CD4-positive, alpha-beta T cell treated with Interleukin-10 for 1 hour (primary cell): ENCODE measurements at regions not wholly inside any gene's neighbourhood (a gene's known extent, or its start where the extent isn't known, plus 50 kb on each side); places are given as distances from the start of the nearest gene placed in this dataset.

ENCODE experiments used
- DNase-seq: peaks from one replicate; pipeline ENCODE4 v3.0.0-alpha.2; 2020

DNA sequence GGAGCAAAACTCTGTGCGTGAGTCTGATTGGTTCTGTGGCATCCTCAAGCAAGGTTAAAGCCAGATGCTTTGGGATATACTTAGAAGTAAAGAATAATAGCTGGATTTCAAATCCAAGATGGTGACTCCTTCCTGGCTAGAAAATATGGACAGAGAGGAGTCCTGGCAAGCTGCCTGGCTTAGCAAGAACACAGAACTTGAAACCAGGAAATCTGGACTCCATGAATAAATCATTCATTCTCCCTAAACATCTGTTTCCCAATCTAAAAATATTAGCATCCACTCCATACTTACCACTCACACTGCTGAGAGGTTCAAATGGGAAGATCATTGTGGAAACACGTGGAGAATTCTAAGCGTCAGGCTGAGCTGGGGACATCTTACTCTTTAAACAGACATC, 1074.1 kb upstream of the AUTS2 start:
- no peak for DNase-seq

- DNase-seq: no peak
Measured at GRCh38 chr7:68529221-68529620, 1069.1 kb upstream of the AUTS2 start.

GRCh38 chr7:68535266-68535665, 1063.0 kb upstream of the AUTS2 start:
- DNase-seq: no peak

- DNase-seq: no peak
Measured at GRCh38 chr7:68537051-68537773, 1061.1 kb upstream of the AUTS2 start.

DNA sequence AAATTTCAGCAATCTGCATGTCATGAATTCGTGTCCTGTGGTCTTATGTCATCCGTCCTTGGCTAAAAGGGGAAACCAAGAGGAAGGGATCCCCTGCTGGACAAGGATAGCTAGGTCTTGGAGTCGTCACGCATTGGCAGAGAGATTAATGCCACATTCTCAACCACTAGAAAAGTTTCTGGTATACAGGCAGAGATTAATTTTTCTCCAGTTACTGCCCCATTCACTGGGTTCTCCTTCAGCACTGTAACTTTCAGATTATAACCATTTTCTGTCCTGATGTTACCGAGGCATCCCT, 1060.6 kb upstream of the AUTS2 start:
- DNase-seq: no peak

DNA sequence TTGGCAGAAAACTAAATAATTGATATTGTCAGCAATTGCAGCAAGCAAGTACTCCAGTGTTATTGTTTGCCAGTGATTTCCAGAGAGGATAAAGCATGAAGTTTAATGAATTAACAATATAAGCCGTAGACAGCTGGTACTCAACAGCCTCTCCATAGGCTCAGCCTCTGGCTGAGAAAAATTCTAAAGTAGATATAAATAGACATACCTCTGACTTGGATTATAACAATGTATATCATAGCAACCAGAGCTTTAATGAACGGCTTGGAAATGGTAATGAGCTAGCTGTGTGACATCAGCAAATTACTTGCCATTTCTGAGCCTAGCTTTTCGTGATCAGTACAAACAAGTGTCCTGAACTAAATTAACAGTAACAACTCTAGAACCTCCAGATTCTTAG, 1055.4 kb upstream of the AUTS2 start:
- no peak for DNase-seq

GRCh38 chr7:68544851-68545250, 1053.4 kb upstream of the AUTS2 start:
- DNase-seq: no peak

DNA sequence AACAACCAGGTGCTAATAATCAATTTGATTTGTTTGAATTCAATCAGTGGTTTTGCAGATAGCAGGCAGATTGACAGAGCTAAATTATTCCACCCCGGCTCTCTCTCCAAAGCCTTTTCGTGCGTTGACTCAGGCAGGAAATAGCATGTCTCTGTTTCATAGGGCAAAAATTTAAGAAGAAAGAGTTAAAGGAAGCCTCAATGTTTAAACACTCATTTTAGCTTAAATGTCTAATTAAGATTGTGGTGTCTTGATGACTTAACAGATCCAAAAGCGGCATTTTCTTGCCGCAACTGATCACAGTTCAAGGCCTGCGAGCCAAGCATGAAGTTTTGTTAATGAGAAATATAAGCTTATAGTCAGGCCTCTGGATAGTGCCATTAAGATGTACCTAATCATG, 1051.1 kb upstream of the AUTS2 start:
- no peak for DNase-seq

DNA sequence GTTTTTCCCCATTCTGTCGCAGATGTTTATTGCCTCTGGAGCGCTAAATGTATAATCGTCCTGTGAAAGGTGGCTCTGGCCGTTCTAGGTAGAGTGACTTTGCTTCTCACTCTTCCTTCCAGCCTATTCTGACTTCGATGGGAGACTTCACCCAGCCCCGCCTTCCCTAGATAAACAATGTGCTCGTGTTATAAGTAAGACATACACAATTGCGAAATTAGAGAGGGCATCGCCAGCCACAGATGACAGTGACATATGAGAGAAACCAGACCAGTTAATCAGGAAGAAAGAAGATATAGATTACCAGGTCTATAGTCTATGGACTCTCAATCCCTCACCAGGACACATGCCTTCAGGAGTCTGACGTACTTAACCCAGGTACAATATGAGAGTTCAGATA, 1050.5 kb upstream of the AUTS2 start:
- no peak for DNase-seq

GRCh38 chr7:68550027-68550426, 1048.2 kb upstream of the AUTS2 start:
- no peak for DNase-seq

GRCh38 chr7:68550635-68551034, 1047.6 kb upstream of the AUTS2 start:
- DNase-seq: no peak

DNA sequence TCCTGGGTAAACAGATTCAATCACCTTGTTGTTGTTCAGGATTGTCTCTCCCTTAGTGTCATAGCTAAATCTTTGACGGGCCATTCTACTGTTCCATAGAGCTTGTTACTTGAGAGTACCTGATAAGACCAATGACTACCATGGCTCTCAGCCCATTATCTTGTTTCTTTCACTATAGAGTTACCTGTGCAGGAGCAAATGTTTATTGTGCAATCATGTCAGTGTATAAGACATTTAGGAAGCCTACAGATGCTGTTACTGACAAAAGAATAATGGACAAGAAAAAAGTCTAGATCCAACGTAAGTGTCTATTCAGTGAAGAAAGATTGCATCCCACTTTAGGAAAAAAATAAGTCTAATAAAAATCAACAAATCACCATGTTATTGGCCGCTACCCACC, 1041.7 kb upstream of the AUTS2 start:
- no peak for DNase-seq

DNA sequence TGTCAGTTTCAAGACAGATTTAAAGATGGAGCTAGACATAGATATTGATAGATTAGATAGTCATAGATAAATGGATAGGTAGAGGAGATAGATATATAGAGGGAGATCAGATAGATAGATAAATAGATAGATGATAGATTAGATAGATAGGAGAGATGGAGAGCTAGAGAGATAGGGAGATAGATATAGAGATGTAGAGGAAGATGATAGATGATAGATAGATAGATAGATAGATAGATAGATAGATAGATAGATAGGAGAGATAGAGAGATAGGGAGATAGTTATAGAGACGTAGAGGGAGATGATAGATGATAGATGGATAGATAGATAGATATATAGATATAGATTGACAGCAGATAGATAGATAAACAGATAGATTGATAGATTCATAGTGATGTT, 1038.8 kb upstream of the AUTS2 start:
- DNase-seq: no peak

DNA sequence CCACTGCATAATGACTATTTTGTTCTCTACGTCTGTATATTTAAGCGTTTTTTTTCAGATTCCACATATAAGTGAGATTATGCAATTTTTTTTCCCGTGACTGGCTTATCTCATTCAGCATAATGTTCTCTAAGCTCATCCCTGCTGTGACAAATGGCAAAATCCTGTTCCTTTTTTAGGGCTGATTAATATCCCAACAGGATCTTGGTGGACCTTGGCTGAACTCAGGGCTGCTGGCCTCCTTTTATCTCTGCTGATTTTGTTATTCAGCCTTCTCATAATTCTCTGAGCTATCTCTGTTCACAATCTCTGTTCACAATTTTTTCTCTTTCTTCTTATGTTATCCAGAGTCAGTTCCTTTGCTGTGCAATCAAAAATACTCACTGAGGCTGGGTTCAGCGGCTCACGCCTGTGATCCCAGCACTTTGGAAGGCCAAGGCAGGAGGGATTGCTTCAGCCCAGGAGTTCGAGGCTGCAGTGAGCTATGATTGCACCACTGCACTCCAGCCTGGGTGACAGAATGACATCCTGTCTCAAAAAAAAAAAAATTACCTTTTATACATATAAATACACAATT, 1035.9 kb upstream of the AUTS2 start:
- DNase-seq: no peak

DNA sequence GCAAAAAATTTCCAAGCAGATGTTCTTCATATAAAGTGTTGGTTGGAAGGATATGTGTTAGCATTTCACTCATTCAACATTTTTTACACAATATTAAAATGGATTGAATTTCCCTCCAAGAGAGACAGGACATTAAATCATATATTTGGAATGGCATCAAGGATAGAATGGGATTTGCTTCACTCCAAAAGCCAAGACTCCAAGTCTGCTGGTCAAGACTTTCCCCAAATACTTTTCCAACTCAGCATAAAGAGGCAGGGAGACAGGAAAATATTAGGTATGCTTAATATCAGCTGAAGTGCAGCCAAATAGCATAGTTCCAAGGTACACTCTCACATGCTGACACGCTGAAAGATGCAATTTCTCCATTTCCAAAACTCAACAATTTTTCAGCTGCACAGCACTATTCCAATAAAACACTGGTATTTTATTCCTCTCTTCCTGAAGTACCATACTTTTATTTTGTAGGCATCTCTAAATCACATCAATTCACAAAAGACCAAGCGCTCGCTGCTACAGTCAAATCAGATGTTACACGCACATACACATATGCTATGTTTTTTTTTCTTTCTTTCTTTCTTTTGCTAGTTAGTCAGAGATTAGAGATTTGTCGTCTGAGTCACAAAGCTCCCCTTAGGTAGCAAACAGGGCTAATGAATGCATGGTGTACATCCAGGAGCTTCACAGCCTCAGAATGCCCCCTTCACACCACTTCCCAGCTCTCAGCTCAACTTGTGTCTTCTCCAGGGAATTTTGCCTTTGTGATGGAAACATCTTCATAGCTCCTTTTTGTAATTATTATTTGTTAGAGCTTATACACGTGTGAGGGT, 1033.8 kb upstream of the AUTS2 start:
- no peak for DNase-seq

- DNase-seq: no peak
Measured at GRCh38 chr7:68571286-68571685, 1027.0 kb upstream of the AUTS2 start.

GRCh38 chr7:68573271-68574005, 1024.8 kb upstream of the AUTS2 start:
- no peak for DNase-seq

DNA sequence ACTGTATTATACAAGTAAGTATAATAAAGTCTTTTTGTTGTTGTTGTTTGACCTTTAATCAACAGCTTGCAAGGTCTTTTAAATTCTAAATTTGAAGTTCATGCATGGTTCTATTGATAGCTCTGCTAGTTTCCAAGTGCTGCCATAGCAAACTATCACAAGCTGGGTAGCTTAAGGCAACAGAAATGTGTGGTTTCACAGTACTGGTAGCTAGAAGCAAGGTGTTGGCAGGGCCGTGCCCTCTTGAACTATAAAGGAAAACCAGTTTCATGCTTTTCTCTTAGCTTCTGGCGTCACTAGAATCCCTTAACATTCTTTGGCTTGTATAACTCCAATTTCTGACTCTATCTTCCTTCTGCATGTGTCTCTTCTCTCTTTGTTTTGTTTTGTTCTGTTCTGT, 1021.9 kb upstream of the AUTS2 start:
- DNase-seq: no peak

DNA sequence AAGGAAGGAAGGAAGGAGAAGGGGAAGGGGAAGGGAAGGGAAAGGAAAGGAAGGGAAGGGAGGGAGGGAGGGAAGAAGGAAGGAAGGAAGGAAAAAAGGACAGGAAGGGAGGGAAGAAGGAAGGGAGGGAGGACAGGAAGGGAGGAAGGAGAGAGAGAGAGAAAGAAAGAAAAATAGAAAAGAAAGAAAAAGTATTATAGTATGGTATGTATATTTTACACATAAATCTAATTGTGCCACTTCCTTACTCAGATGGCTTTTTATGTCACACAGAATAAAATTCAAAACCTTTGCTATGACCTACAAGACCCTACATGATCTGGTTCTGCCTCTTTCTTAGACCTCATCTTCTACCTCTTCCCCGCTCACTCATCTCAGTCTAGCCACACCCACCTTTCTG, 1016.9 kb upstream of the AUTS2 start:
- no peak for DNase-seq

DNA sequence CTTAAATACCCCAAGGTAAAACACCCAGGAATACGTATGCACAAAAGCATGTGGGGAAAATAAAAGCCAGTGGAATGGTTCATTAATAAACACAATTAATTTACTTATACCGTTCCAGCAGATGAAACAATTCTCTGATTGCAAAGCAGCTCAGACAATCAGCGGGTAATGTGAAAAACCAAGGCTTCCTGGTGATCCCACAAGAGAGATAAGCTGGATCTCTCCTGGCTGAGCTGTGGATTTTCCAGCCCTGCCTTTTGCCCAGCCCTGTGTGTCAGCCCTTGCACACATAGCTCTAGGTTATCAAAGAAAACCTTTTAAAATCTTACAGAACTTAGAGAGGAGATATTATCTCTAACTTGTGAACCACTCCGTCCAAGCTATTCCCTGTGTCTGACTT, 1010.7 kb upstream of the AUTS2 start:
- no peak for DNase-seq

DNA sequence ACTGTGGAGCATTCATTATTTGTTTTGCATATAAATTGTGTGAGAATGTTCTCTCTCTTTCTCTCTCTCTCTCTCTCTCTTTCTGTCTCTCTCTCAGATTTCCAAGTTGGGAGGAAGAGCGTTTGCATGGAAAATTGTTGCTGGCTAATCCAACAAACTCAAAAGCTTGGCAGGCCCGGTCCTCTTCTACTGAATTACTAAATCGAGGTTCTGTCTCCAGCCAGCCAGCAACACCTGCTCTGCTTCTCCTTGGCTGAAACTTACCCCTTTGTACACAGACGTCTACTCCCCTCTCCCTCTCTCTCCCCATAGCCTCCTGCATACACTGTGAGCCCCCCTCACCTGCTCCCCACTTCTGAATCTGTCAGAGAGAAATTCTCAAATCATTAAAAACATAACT, 996.4 kb upstream of the AUTS2 start:
- no peak for DNase-seq

GRCh38 chr7:68604541-68604940, 993.7 kb upstream of the AUTS2 start:
- no peak for DNase-seq

GRCh38 chr7:68610701-68611100, 987.6 kb upstream of the AUTS2 start:
- DNase-seq: no peak

DNA sequence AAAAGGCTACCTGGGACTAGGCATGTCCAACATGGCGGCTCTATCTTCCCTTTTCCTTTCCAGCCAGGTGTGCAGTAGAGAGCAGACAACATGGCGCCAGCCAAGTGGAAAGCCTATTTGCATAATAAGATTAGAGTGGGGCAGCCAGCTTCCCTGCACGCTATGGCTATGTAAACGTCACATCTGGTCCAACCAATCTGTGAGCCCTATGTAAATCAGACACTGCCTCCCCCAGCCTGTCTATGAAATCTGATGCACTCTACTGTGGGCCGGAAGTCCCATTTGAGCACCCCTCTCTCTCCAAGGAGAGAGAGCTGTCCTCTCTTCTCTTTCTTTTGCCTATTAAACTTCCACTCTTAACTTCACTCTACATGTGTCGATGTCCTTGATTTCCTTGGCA, 984.9 kb upstream of the AUTS2 start:
- no peak for DNase-seq
